Fibroblast of lung (primary cell): ENCODE measurements at regions not wholly inside any gene's neighbourhood (a gene's known extent, or its start where the extent isn't known, plus 50 kb on each side); places are given as distances from the start of the nearest gene placed in this dataset.

Experiments
- CTCF ChIP-seq, 2 donors: IDR thresholded peaks in 1 of 2; conservative IDR thresholded peaks in 1 of 2; 1 replicate in 1 of 2; 2 replicates in 1 of 2; pipeline ENCODE4 v1.5.1; 2011 to 2012; ENCODE audit warnings: low read length in 2 of 2, control low read depth in 1 of 2, inconsistent platforms in 1 of 2, low read depth in 1 of 2, mild to moderate bottlenecking in 1 of 2
- EZH2 ChIP-seq: IDR thresholded peaks from 2 replicates; pipeline ENCODE4 v1.5.1; 2012; ENCODE audit warnings: low read length, control low read depth, mild to moderate bottlenecking; ENCODE audit errors: missing control alignments

DNA sequence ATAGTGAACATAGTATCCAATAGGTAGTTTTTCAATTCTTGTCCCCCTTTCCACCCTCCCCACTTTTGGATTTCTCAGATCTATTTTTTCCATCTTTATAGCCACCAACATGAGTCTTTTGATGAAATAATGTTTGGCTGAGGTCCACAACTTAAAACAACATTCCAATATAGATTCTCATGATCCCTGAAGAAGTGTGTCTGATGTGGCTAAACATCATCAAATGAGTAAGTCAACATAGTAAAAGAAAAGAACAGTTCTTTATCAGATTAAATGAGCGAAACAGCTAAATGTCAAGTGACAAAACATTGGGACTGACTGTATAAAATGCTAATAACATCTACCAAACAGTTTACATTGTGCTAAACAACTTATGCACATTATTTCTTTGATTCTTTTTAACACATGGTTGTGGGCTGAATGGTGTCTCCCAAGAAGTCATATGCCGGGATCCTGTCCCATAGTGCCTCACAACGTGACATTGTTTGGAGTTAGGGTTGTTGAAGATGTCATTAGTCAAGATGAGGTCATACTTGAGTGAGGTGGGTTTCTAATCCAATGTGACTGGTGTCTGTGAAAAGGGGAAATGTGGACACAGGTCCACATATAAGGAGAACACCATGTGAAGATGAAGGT lies 453.6 kb downstream of the LTN1 start:
- TF ChIP-seq CTCF (conservative IDR thresholded peaks at IDR 0.05 in 1 of 2, IDR thresholded peaks at IDR 0.05 in 1 of 2; ENCODE audit: low read depth in 1 of 2, low read length in 2 of 2) (no peak), EZH2 (no peak)
